Liver (tissue), 8 donors: ENCODE measurements at regions not wholly inside any gene's neighbourhood (a gene's known extent, or its start where the extent isn't known, plus 50 kb on each side); places are given as distances from the start of the nearest gene placed in this dataset.

Experiments
- DNase-seq: peaks from one replicate; pipeline ENCODE4 v3.0.0-alpha.2; 2017; ENCODE audit warnings: low spot score
- H3K27ac ChIP-seq, 2 donors: one replicate each; pipeline ENCODE4 v1.7.0; 2013; ENCODE audit warnings: inconsistent platforms in 2 of 2, low read length in 2 of 2, control low read depth in 1 of 2, low read depth in 1 of 2, mild to moderate bottlenecking in 1 of 2
- H3K27me3 ChIP-seq, 4 donors: one replicate each; pipeline versions ENCODE4 v1.6.1 to v1.7.0; 2013; ENCODE audit warnings: low read length in 3 of 4, inconsistent platforms in 1 of 4, mild to moderate bottlenecking in 1 of 4, moderate library complexity in 1 of 4; ENCODE audit not compliant: control insufficient read depth in 4 of 4, insufficient read depth in 4 of 4
- H3K36me3 ChIP-seq, 4 donors: one replicate each; pipeline versions ENCODE4 v1.6.1 to v1.7.0; 2013; ENCODE audit warnings: low read length in 3 of 4, mild to moderate bottlenecking in 3 of 4, low read depth in 1 of 4, moderate library complexity in 1 of 4; ENCODE audit not compliant: control insufficient read depth in 4 of 4, insufficient read depth in 3 of 4
- H3K4me1 ChIP-seq, 4 donors: one replicate each; pipeline versions ENCODE4 v1.6.1 to v1.7.0; 2013; ENCODE audit warnings: low read length in 3 of 4, mild to moderate bottlenecking in 3 of 4, moderate library complexity in 1 of 4; ENCODE audit not compliant: control insufficient read depth in 4 of 4, insufficient read depth in 4 of 4
- H3K4me3 ChIP-seq, 3 donors: one replicate each; pipeline versions ENCODE4 v1.6.1 to v1.7.0; 2013; ENCODE audit warnings: low read length in 3 of 3, control low read depth in 1 of 3, low read depth in 1 of 3, mild to moderate bottlenecking in 1 of 3
- H3K9ac ChIP-seq, 2 donors: one replicate each; pipeline ENCODE4 v1.7.0; 2013; ENCODE audit warnings: low read length in 2 of 2, mild to moderate bottlenecking in 2 of 2, moderate library complexity in 2 of 2, control low read depth in 1 of 2, low read depth in 1 of 2
- H3K9me3 ChIP-seq, 4 donors: one replicate each; pipeline versions ENCODE4 v1.6.1 to v1.7.0; 2013; ENCODE audit warnings: low read length in 3 of 4; ENCODE audit not compliant: control insufficient read depth in 4 of 4
- EGR1 ChIP-seq, 2 donors: IDR thresholded peaks; 2 replicates each; pipeline ENCODE4 v1.6.1; 2016 to 2018; ENCODE audit warnings: antibody characterized with exemption in 2 of 2, low read depth in 2 of 2
- FOXA1 ChIP-seq: IDR thresholded peaks from 2 replicates; pipeline ENCODE4 v1.6.1; 2016; ENCODE audit warnings: antibody characterized with exemption
- FOXA2 ChIP-seq: IDR thresholded peaks from 2 replicates; pipeline ENCODE4 v1.6.1; 2016; ENCODE audit warnings: antibody characterized with exemption
- GABPA ChIP-seq, 2 donors: IDR thresholded peaks in 1 of 2; conservative IDR thresholded peaks in 1 of 2; 2 replicates each; pipeline ENCODE4 v1.6.1; 2016; ENCODE audit warnings: antibody characterized with exemption in 2 of 2, mild to moderate bottlenecking in 1 of 2, moderate library complexity in 1 of 2
- HNF4A ChIP-seq, 2 donors: conservative IDR thresholded peaks; 2 replicates each; pipeline ENCODE4 v1.6.1; 2016; ENCODE audit warnings: antibody characterized with exemption in 2 of 2, mild to moderate bottlenecking in 2 of 2
- HNF4G ChIP-seq: IDR thresholded peaks from 2 replicates; pipeline ENCODE4 v1.6.1; 2016; ENCODE audit warnings: antibody characterized with exemption
- JUND ChIP-seq, 2 donors: IDR thresholded peaks; 2 replicates each; pipeline ENCODE4 v1.6.1; 2016; ENCODE audit warnings: antibody characterized with exemption in 2 of 2
- NR2F2 ChIP-seq: IDR thresholded peaks from 2 replicates; pipeline ENCODE4 v1.6.1; 2016; ENCODE audit warnings: antibody characterized with exemption
- RAD21 ChIP-seq, 2 donors: IDR thresholded peaks; 2 replicates each; pipeline ENCODE4 v1.6.1; 2016; ENCODE audit warnings: antibody characterized with exemption in 2 of 2, mild to moderate bottlenecking in 2 of 2
- RXRA ChIP-seq, 2 donors: IDR thresholded peaks; 2 replicates each; pipeline ENCODE4 v1.6.1; 2017 to 2018; ENCODE audit warnings: antibody characterized with exemption in 2 of 2, mild to moderate bottlenecking in 1 of 2
- SP1 ChIP-seq: IDR thresholded peaks from 2 replicates; pipeline ENCODE4 v1.6.1; 2018; ENCODE audit warnings: antibody characterized with exemption, mild to moderate bottlenecking
- YY1 ChIP-seq: IDR thresholded peaks from 2 replicates; pipeline ENCODE4 v1.6.1; 2016; ENCODE audit warnings: antibody characterized with exemption, mild to moderate bottlenecking
- WGBS: extraction: QIAGEN DNeasy Blood & Tissue Kit; methylation state at CpG from one replicate; pipeline ENCODE4 v1.1.7; 2013; 5-methylcytosine and 5-hydroxymethylcytosine counted together
- TF ChIP-seq, protein P1 (sequence below): fragments of 150-350 bp; IDR thresholded peaks from 2 replicates; pipeline ENCODE4 v1.5.1; 2017; ENCODE audit warnings: improper control_type of control experiment, low read depth, low read length; ENCODE audit not compliant: missing input control
- TF ChIP-seq, protein P2 (sequence below): IDR thresholded peaks from 2 replicates; pipeline ENCODE4 v1.6.1; 2016; ENCODE audit warnings: antibody characterized with exemption
- TF ChIP-seq, protein P3 (sequence below): IDR thresholded peaks from 2 replicates; pipeline ENCODE4 v1.6.1; 2016; ENCODE audit warnings: antibody characterized with exemption
- TF ChIP-seq, protein P4 (sequence below): IDR thresholded peaks from 2 replicates; pipeline ENCODE4 v1.6.1; 2016; ENCODE audit warnings: antibody characterized with exemption
- donor health status: healthy.
- donor health status: healthy.
- donor health status: healthy.
- donor health status: healthy.
- donor health status: healthy.

DNA sequence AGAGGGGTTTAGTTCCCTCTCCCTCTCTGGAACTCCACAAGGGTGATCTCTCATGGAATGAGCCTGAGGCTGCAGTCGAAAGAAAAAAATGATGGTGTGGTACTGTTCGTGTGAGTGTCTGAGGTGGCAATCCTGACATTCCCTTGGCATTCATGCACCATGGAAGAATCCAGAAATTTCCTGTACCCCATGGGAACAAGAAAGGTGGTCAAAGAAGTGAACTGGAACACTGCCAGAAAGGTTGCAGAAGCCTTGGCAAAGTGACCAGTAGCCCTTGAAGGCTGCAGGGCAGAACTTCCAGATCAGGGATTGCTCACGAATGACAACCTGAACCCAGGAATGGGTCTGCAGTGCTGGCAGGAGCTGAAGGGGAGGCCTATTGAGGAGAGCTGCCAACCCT lies 394.7 kb downstream of the CD83 start:
- no peaks in the 10 kb centered on the region for H3K36me3 ChIP-seq
- H3K27ac ChIP-seq, result no peak overlapping the region
- no peak overlapping the region for H3K9ac ChIP-seq
- no peaks in the 10 kb centered on the region for H3K9me3 ChIP-seq
- H3K4me1 ChIP-seq, result no peaks in the 10 kb centered on the region
- no peak for TF ChIP-seq RXRA (IDR thresholded peaks at IDR 0.05)
- no peak for TF ChIP-seq HNF4G
- TF ChIP-seq NR2F2, result no peak
- TF ChIP-seq EGR1 (IDR thresholded peaks at IDR 0.05; ENCODE audit: low read depth in 2 of 2), result no peak
- TF ChIP-seq FOXA2, result no peak
- TF ChIP-seq, protein P1, sequence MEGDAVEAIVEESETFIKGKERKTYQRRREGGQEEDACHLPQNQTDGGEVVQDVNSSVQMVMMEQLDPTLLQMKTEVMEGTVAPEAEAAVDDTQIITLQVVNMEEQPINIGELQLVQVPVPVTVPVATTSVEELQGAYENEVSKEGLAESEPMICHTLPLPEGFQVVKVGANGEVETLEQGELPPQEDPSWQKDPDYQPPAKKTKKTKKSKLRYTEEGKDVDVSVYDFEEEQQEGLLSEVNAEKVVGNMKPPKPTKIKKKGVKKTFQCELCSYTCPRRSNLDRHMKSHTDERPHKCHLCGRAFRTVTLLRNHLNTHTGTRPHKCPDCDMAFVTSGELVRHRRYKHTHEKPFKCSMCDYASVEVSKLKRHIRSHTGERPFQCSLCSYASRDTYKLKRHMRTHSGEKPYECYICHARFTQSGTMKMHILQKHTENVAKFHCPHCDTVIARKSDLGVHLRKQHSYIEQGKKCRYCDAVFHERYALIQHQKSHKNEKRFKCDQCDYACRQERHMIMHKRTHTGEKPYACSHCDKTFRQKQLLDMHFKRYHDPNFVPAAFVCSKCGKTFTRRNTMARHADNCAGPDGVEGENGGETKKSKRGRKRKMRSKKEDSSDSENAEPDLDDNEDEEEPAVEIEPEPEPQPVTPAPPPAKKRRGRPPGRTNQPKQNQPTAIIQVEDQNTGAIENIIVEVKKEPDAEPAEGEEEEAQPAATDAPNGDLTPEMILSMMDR, result no peak
- no peak for TF ChIP-seq HNF4A (conservative IDR thresholded peaks at IDR 0.05)
- no peak for TF ChIP-seq GABPA (IDR thresholded peaks at IDR 0.05 in 1 of 2, conservative IDR thresholded peaks at IDR 0.05 in 1 of 2)
- TF ChIP-seq, protein P2, sequence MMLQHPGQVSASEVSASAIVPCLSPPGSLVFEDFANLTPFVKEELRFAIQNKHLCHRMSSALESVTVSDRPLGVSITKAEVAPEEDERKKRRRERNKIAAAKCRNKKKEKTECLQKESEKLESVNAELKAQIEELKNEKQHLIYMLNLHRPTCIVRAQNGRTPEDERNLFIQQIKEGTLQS, result no peak
- H3K4me3 ChIP-seq, result no peak overlapping the region
- peaks cover 0 to 3% (median 0%) of the 10 kb centered on the region in 4 donors for H3K27me3 ChIP-seq
- WGBS, result 98% methylated on average over 3 of the region's 3 CpGs
- DNase-seq, result no peak

DNA sequence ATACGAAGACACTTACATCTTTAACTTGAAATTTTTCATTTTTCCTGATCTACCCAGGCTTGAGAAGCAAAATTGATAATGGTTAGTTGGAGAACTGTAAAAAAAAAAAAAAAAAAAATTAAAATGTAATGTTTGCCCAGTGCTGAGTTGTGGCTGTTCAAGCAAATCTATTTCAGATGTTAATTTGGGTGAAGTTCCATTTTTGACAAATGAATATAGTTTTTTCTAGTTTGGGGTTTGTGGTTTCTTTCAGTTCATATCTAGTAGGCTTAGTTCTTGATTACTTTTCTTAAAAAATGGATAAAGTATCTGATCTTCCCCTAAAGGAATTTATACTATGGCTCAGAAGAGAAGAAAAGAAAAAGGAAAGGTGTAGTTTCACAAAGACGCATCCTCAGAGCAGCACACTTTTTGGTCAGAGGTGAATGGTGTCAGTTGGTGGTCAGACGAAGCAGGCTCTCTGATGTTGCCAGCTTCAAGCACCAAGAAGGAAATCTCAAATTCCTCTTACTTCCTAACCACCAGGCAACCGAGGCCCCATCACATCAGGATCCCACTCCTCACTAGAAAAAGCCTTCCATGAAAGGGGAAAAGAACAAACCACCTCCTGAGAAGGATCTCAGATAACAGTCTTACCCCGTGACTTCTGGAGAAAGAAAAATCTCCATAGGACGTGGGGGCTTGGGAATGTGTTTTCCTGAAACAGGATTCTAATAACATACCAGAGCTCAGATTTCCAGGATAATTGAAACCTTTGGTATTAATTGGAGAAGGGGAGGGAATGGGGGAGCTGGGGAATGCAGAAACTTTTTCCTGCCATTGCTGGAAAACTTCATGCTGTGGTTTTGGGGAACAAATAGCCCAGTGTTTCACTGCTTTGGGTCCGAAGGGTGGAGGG lies 396.2 kb downstream of the CD83 start:
- Histone ChIP-seq H3K27ac (no peak overlapping the region), H3K36me3 (no peaks in the 10 kb centered on the region), H3K4me3 (no peak overlapping the region), H3K9ac (no peak overlapping the region), H3K9me3 (no peaks in the 10 kb centered on the region), H3K27me3 (peaks cover 0 to 3% (median 0%) of the 10 kb centered on the region in 4 donors), H3K4me1 (no peaks in the 10 kb centered on the region)
- 84% methylated on average over 7 of the region's 7 CpGs for WGBS
- no peak for DNase-seq
- TF ChIP-seq HNF4G (no peak), NR2F2 (no peak), JUND (IDR thresholded peaks at IDR 0.05) (no peak)
- TF ChIP-seq, protein P3, sequence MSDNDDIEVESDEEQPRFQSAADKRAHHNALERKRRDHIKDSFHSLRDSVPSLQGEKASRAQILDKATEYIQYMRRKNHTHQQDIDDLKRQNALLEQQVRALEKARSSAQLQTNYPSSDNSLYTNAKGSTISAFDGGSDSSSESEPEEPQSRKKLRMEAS, result no peak

DNA sequence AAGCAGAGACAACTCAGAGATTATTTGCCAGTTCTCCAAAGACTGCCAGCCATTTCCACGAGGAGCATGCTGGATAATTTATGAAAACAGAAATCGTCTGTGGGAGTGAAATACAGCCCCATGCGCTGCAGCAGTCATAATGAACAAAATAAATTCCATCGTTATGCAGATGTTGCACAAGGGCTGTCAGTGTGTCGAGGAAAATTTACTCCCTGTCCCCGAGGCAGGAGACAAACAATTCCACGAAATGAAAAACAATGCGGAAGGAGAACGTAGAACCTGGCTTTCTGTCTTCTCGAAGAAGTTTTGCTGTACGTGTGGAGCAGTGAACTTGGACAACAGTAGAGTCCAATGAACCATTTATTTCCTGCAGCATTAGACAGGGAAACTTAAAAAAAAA lies 399.4 kb downstream of the CD83 start:
- no peak overlapping the region for H3K4me3 ChIP-seq
- no peaks in the 10 kb centered on the region for H3K9me3 ChIP-seq
- no peak for DNase-seq
- H3K27ac ChIP-seq, result no peak overlapping the region
- no peaks in the 10 kb centered on the region for H3K27me3 ChIP-seq
- H3K4me1 ChIP-seq, result no peaks in the 10 kb centered on the region
- no peaks in the 10 kb centered on the region for H3K36me3 ChIP-seq
- 85% methylated on average over 11 of the region's 11 CpGs for WGBS
- no peak overlapping the region for H3K9ac ChIP-seq
- no peak for TF ChIP-seq YY1
- TF ChIP-seq, protein P1, result no peak
- TF ChIP-seq GABPA (IDR thresholded peaks at IDR 0.05 in 1 of 2, conservative IDR thresholded peaks at IDR 0.05 in 1 of 2), result no peak
- no peak for TF ChIP-seq FOXA1
- TF ChIP-seq, protein P4, sequence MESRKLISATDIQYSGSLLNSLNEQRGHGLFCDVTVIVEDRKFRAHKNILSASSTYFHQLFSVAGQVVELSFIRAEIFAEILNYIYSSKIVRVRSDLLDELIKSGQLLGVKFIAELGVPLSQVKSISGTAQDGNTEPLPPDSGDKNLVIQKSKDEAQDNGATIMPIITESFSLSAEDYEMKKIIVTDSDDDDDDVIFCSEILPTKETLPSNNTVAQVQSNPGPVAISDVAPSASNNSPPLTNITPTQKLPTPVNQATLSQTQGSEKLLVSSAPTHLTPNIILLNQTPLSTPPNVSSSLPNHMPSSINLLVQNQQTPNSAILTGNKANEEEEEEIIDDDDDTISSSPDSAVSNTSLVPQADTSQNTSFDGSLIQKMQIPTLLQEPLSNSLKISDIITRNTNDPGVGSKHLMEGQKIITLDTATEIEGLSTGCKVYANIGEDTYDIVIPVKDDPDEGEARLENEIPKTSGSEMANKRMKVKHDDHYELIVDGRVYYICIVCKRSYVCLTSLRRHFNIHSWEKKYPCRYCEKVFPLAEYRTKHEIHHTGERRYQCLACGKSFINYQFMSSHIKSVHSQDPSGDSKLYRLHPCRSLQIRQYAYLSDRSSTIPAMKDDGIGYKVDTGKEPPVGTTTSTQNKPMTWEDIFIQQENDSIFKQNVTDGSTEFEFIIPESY, result no peak
- TF ChIP-seq, protein P3, result no peak
- no peak for TF ChIP-seq HNF4G
- no peak for TF ChIP-seq SP1
- no peak for TF ChIP-seq NR2F2
- no peak for TF ChIP-seq EGR1 (IDR thresholded peaks at IDR 0.05; ENCODE audit: low read depth in 2 of 2)
- no peak for TF ChIP-seq FOXA2
- TF ChIP-seq RXRA (IDR thresholded peaks at IDR 0.05), result no peak
- TF ChIP-seq, protein P2, result no peak
- no peak for TF ChIP-seq RAD21 (IDR thresholded peaks at IDR 0.05)
